ENCODE measurements at regions not wholly inside any gene's neighbourhood (a gene's known extent, or its start where the extent isn't known, plus 50 kb on each side); places are given as distances from the start of the nearest gene placed in this dataset.
"Not testable (repeated sequence)": the region's sequence is repeated elsewhere in the genome, so short reads cannot be mapped to it uniquely, and the experiment has no call there.

DNA sequence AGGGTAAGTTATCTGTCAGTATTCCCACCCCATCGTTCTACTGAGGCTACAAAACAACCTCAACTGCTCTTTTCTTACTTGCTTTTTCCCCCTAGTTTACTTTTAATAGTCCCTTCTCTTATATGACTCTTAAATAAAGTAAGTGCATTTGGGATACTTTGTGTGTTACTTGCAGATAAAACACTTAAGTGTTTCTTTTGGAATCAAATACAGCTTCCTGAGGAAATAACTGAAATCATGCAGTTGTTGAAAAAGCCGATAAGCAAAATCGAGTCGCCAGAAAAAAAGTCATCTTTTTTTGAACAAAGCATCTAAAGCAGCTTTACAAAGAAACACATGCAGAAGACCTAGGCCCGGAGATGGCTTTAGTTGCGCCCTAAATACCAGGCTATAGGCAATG lies 53.5 kb upstream of the EPB41L4A start:
- DNase-seq (ENCODE audit: low read depth): no peak

- DNase-seq (ENCODE audit: low read depth): no peak
These were observed 54.9 kb upstream of the EPB41L4A start for GRCh38 chr5:112473989-112474388.

DNA sequence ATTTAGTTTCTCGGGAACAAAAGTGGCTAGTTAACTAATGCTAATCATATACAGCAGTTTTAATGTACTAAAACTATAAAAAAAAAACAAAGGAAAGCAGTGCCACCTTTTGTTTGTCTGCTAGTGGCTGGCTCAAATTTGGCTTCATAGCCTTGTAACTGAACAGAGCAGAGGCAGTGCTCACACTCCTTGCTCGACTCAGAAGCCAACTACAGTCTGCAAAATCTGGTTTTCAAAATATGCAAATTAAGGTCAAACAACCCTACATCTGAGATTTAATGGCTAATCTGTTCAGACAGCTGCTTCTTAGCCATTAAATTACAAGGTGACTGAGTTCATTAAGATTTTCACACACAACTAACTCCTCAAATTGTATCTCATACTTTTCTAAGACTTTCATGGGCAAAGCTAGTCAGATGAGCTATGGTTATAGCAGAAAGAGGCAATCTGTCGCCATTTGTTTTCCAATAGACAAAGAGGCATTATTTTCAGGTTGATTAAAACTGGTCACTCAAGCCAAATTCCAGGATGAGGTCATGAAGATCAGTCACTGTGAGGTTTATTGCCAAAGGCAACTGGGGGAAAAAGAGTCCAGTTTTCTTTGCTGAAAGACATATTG lies 56.8 kb upstream of the EPB41L4A start:
- no peak for DNase-seq (ENCODE audit: low read depth)

- peak; percentile 8 for DNase-seq (ENCODE audit: low read depth)
These were observed 60.3 kb upstream of the EPB41L4A start for GRCh38 chr5:112479418-112479817.

DNA sequence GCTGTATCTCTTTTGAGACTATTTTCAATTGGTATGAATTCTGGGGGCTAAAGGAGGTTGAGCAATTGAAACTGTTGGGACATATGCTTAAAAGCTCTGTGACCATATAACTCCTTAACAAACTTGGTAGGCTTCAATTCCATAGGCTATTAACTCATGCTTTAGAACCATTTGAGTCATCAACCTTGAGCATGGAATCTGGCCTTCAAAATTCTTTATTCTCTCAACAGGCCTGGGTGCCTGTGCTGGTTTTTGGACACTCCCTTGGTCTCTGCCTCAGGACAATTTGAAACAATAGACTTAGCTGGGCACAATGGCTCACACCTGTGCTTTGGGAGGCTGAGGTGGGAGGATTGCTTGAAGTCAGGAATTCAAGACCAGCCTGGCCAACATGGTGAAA lies 61.4 kb upstream of the EPB41L4A start:
- no peak for DNase-seq (ENCODE audit: low read depth)

DNA sequence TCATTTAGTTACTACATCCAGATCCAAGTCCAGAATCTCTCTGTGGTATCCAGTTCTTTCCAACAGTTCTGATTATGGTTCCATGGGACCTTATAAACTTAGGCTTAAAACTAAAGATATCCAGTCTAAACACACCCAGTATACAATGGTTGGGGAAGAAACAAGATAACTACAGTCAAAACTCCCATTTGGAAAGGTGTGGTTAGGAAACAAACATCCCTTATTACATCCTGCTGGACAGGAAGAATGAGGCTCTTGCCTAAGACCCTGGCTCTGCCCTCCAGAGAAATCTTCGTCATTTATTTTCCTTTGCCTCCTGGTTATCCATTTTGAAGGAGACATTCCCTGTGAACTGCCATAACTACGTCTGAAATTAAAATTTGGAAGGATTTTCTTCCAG lies 64.6 kb upstream of the EPB41L4A start:
- no peak for DNase-seq (ENCODE audit: low read depth)

GRCh38 chr5:112485934-112486355 lies 66.9 kb upstream of the EPB41L4A start:
- no peak for DNase-seq (ENCODE audit: low read depth)

GRCh38 chr5:112491257-112491656 lies 72.2 kb upstream of the EPB41L4A start:
- no peak for DNase-seq (ENCODE audit: low read depth)

DNA sequence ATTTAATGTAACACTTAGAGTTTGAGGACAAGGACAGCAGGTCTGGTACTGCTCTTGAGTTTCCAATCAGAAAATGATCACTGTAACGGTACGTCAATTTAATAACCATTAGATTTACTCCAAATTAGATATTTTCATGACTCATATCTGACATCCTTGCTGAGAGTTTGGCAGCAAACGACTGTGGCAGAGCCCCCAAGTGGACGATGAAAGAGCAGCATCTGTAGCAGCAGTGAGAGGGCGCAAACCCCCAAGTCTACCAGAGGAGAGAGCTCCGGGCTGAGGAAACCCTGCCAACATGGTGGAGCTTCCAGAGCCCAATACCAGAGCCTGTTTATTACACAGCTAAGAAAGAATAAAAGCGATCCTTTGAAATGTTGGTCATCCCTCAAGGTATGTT lies 73.2 kb upstream of the EPB41L4A start:
- DNase-seq (ENCODE audit: low read depth): peak; percentile 38

DNA sequence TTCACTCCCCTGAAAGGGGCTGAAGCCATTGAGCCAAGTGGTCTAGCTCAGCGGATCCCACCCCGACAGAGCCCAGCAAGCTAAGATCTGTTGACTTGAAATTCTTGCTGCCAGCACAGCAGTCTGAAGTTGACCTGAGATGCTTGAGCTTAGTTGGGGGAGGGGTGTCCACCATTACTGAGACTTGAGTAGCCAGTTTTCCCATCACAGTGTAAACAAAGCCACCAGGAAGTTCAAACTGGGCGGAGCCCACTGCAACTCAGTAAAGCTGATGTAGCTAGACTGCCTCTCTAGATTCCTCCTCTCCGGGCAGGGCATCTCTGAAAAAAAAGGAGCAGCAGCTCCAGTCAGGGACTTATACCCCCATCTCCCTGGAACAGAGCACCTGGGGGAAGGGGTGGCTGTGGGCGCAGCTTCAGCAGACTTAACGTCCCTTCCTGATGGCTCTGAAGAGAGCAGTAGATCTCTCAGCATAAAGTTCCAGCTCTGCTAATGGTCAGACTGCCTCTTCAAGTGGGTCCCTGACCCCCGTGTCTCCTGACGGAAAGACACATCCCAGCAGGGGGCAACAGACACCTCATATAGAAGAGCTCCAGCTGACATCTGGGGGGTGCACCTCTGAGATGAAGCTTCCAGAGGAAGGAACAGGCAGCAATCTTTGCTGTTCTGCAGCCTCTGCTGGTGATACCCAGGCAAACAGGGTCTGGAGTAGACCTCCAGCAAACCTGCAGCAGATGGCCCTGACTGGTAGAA lies 84.8 kb upstream of the EPB41L4A start:
- not testable (repeated sequence) for DNase-seq (ENCODE audit: low read depth)

DNA sequence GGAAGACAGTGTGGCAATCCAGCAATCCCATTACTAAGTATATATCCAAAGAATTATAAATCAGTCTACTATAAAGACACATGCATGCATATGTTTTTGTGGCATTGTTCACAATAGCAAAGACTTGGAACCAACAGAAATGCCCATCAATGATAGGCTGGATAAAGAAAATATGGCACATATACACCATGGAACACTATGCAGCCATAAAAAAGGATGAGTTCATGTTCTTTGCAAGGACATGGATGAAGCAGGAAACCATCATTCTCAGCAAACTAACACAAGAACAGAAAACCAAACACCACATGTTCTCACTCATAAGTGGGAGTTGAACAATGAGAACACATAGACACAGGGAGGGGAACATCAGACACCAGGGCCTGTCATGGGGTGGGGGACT lies 90.0 kb upstream of the EPB41L4A start:
- DNase-seq (ENCODE audit: low read depth): not testable (repeated sequence)

GRCh38 chr5:112511920-112512319 lies 92.8 kb upstream of the EPB41L4A start:
- no peak for DNase-seq (ENCODE audit: low read depth)

- DNase-seq (ENCODE audit: low read depth): no peak
These were observed 93.8 kb upstream of the EPB41L4A start for GRCh38 chr5:112512901-112513300.

- DNase-seq (ENCODE audit: low read depth): no peak
These were observed 95.0 kb upstream of the EPB41L4A start for GRCh38 chr5:112514111-112514510.

DNA sequence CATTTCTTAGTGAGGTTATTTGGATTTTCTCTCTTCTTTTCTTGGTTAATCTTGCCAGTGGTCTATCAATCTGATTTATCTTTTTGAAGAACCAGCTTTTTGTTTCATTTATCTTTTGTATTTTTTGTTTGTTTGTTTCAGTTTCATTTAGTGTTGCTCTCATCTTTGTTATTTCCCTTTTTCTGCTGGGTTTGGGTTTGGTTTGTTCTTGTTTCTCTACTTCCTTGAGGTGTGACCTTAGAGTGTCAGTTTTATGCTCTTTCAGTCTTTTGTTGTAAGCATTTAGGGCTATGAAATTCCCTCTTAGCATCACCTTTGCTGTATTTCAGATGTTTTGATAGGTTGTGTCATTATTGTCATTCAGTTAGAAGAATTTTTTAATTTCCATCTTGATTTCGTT lies 101.4 kb upstream of the EPB41L4A start:
- DNase-seq (ENCODE audit: low read depth): not testable (repeated sequence)

GRCh38 chr5:112522891-112523673 lies 104.0 kb upstream of the EPB41L4A start:
- not testable (repeated sequence) for DNase-seq (ENCODE audit: low read depth)

DNA sequence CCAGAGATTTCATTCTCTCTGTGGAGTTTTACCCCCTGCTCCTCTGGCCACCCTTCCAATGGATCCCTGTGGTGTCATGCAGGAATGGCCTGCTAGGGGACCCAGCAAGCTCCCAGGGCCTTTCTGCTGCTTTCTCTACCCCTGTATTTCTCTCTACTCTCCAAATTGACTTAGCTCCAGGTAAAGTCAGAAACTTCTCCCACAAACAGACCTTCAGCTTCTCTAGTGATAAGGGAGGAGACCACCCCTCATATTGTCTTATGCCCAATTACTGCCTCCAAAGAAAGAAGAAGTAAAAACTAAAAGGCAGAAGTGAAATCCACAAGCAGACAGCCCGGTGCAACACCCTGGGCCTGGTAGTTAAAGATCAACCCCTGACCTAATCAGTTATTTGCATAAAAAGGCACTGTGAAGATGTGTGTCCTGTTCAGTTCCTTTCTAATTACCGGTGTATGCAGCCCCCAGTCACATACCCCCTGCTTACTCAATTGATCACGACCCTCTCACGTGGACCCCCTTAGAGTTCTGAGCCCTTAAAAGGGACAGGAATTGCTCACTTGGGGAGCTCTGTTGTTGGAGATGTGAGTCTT lies 104.7 kb upstream of the EPB41L4A start:
- DNase-seq (ENCODE audit: low read depth): not testable (repeated sequence)

DNA sequence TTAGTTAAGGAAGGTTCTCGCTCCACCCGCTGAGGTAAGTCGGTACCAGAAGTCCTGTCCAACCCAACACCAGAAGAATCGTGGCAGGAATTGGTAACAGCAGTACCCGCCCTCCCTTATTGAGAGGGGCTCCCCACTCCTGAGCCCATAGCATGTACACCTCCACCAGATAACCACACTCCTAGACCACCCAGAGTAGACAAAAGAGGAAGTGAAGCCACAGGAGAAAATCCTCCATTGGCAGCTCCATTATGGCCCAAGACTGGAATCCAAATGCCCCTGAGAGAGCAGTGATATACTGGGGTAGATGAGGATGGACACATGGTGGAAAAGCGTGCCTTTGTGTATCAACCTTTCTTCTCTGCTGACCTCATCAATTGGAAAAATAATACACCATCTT lies 106.1 kb upstream of the EPB41L4A start:
- no peak for DNase-seq (ENCODE audit: low read depth)

GRCh38 chr5:112528928-112529327 lies 109.9 kb upstream of the EPB41L4A start:
- no peak for DNase-seq (ENCODE audit: low read depth)

DNA sequence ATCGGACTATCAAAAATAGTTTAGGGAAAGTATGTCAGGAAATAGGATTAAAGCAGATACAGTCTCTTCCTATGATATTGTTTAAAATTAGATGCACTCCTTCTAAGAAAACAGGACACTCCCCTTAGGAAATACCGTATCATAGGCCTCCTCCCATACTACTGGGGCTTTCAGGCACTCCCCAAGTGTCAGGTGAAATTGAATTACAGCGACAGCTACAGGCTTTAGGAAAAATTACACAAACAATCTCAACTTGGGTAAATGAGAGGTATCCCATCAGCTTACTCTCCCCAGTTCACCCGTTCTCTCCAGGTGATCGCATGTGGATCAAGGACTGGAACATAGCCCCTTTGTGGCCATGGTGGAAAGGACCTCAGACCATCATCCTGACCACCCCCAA lies 110.4 kb upstream of the EPB41L4A start:
- peak; percentile 10 for DNase-seq (ENCODE audit: low read depth)

DNA sequence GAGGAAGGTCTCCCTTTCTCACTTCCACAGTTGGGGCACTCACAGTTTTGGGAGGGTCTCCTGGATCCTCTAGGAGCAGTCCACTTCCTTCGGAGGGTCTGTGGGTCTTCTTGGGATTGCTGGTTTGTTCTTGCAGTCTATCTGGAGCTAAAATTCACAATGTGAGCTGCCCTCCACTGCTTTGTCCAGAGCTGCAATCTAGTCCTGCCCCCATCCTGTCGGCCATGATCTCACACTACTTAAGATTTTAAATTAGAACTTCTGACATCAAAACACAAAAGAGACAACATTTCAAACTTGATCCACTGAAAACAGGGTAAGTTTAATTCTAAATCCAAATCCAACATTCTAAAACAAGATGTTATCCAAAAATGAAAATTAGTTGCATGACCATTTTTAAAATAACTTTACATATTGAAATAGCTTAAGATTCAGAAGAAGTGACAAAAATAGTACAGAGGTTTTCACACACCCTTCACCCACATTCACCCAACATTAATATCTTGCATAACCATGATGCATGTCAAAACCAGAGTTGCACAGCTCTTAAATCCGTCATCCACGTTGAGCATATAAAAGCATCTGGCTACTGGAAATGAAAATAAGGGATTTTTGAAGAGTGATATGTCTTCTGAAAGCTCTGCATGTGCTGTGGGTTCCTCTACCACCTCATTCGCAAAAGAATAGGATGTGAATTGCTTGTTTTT lies 113.7 kb upstream of the EPB41L4A start:
- no peak for DNase-seq (ENCODE audit: low read depth)

DNA sequence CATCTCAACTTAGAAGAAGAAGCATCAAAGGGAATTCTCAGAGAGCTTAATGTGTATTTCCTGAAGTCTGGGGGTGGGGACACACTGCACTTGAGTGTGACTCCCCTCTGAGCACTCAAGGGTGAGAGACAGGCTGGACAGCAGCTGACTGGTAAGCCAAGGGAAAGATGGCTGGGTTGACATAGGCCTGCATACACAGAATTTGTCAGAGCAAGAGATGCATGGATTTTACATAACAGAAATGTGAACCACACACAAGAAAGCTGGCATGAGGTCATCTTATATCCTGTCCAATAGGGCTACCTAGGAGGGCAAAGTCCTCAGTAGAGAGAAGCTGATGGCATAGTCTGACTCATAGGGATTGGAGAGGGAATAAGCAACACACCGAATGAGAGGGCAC lies 114.3 kb upstream of the EPB41L4A start:
- no peak for DNase-seq (ENCODE audit: low read depth)
